Neural cell (in vitro differentiated cells): ENCODE measurements at regions not wholly inside any gene's neighbourhood (a gene's known extent, or its start where the extent isn't known, plus 50 kb on each side); places are given as distances from the start of the nearest gene placed in this dataset.

ENCODE experiments used
- CTCF ChIP-seq: fragments of 450-650 bp; IDR thresholded peaks from 2 replicates; pipeline ENCODE4 v1.5.1; 2014; ENCODE audit warnings: antibody characterized with exemption, mild to moderate bottlenecking, moderate library complexity; ENCODE audit not compliant: poor library complexity, severe bottlenecking
- EP300 ChIP-seq: fragments of 450-650 bp; conservative IDR thresholded peaks from 2 replicates; pipeline ENCODE4 v1.6.1; 2014; ENCODE audit warnings: antibody characterized with exemption, mild to moderate bottlenecking, moderate library complexity; ENCODE audit not compliant: poor library complexity, severe bottlenecking
- EZH2 ChIP-seq: fragments of 200-600, 300-800 bp; shearing (Covaris generic), sonication (generic); IDR thresholded peaks from 2 replicates; pipeline ENCODE4 v1.6.1; 2014; ENCODE audit warnings: antibody characterized with exemption, low read length, borderline replicate concordance, mild to moderate bottlenecking; ENCODE audit not compliant: insufficient read depth, poor library complexity, severe bottlenecking
- MXI1 ChIP-seq: fragments of 450-650 bp; conservative IDR thresholded peaks from 2 replicates; pipeline ENCODE4 v1.6.1; 2014; ENCODE audit warnings: antibody characterized with exemption, mild to moderate bottlenecking; ENCODE audit not compliant: poor library complexity, severe bottlenecking
- POLR2AphosphoS5 ChIP-seq: IDR thresholded peaks from 2 replicates; pipeline ENCODE4 v1.6.1; 2012
- RAD21 ChIP-seq: fragments of 450-650 bp; conservative IDR thresholded peaks from 2 replicates; pipeline ENCODE4 v1.6.1; 2014; ENCODE audit warnings: antibody characterized with exemption, mild to moderate bottlenecking, moderate library complexity
- REST ChIP-seq: IDR thresholded peaks from 2 replicates; pipeline ENCODE4 v1.6.1; 2012; ENCODE audit warnings: borderline replicate concordance
- SMC3 ChIP-seq: fragments of 450-650 bp; conservative IDR thresholded peaks from 2 replicates; pipeline ENCODE4 v1.6.1; 2014; ENCODE audit warnings: antibody characterized with exemption, mild to moderate bottlenecking, moderate library complexity; ENCODE audit not compliant: poor library complexity
- TAF1 ChIP-seq: IDR thresholded peaks from 2 replicates; pipeline ENCODE4 v1.6.1; 2012; ENCODE audit warnings: low read depth

- TF ChIP-seq CTCF (no peak), TAF1 (no peak), POLR2AphosphoS5 (no peak), REST (no peak), RAD21 (no peak), EP300 (no peak), EZH2 (no peak), SMC3 (no peak), MXI1 (no peak)
Measured at GRCh38 chr13:40254394-40254793, 412.0 kb downstream of the FOXO1 start.
